Colonic mucosa (tissue), 4 donors: ENCODE measurements at regions not wholly inside any gene's neighbourhood (a gene's known extent, or its start where the extent isn't known, plus 50 kb on each side); places are given as distances from the start of the nearest gene placed in this dataset.

ENCODE experiments used
- DNase-seq: peaks from one replicate; pipeline ENCODE4 v3.0.0-alpha.2; 2020
- H3K27ac ChIP-seq: fragments of 200-600 bp; one replicate; pipeline ENCODE4 v1.8.0; 2021
- H3K27me3 ChIP-seq: fragments of 200-600 bp; one replicate; pipeline ENCODE4 v1.8.0; 2021
- H3K36me3 ChIP-seq: fragments of 200-600 bp; one replicate; pipeline ENCODE4 v1.8.0; 2021
- H3K4me1 ChIP-seq: fragments of 200-600 bp; one replicate; pipeline ENCODE4 v1.8.0; 2021; ENCODE audit warnings: mild to moderate bottlenecking
- H3K4me3 ChIP-seq: fragments of 200-600 bp; one replicate; pipeline ENCODE4 v1.8.0; 2021
- H3K9ac ChIP-seq, 2 donors: one replicate each; pipeline ENCODE4 v1.7.0; 2013; ENCODE audit warnings: control low read depth in 2 of 2, low read depth in 2 of 2, low read length in 2 of 2
- H3K9me3 ChIP-seq: fragments of 200-600 bp; one replicate; pipeline ENCODE4 v1.8.0; 2021
- CTCF ChIP-seq: fragments of 200-600 bp; IDR thresholded peaks from one replicate; pipeline ENCODE4 v1.8.0; 2022; ENCODE audit warnings: antibody characterized with exemption, mild to moderate bottlenecking
- intact Hi-C: fragments of 100-400 bp; cut with DNase I; formaldehyde crosslinking; loops from one replicate; pipeline ENCODE4 v1.14.1; 2022
- donor health status: healthy.
- donor health status: DM: no; HTN: no; CAD: no.
- donor health status: DM: no; HTN: no; CAD: no.

DNA sequence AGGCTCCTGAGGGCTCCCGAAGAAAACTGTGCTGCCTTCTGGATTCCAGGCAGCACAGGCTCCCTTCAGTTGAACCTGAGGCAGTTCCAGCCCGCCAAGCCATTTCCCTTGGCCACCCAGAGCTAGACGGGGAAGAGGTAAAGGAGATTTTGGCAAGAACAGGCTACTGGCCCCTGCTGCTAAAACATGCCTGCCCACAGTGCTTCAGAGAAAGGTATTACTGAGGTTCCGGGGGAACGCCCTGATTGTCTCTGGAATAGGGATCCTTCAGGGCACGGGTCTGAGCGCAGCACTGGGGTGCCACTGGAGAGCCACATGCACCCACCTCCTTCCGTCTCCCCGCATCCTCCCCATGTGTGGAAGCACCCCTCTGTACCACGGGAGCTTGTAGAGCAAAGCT is 247.4 kb downstream of the BAMBI start:
- no peak for TF ChIP-seq CTCF
- Histone ChIP-seq H3K27me3 (no peaks in the 10 kb centered on the region), H3K4me1 (no peaks in the 10 kb centered on the region), H3K9me3 (no peaks in the 10 kb centered on the region), H3K9ac (no peak overlapping the region), H3K36me3 (no peaks in the 10 kb centered on the region), H3K4me3 (no peak overlapping the region), H3K27ac (no peak overlapping the region)
- intact Hi-C loops: no loop called here
- DNase-seq: no peak

DNA sequence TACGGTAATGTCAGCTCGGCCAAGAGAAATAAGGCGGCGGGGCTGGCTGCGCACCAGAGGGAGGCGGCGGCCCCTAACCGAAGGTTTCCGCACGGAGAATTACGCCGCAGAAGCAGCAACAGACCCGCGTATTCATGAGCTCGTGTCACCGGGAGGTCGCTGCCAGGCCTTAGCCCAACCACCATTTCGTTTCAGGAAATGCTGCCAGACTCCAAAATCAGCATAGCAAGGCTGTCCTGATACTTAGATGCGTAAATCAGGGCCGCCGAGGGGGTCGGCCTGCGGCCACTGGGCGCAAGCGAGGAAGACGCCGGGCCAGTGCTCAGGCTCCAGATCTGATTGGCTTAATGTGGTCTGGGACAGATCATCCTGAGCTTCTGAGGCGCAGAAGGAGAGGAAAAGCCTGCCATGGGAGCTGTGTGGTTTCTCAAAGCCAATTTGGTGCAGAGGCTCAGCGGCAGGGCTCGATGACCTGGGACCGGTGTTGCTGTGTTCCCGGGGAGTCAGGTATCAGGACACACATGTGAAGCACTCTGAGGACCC is 247.9 kb downstream of the BAMBI start:
- Histone ChIP-seq H3K9ac (no peak overlapping the region), H3K9me3 (no peaks in the 10 kb centered on the region), H3K4me3 (no peak overlapping the region), H3K27ac (no peak overlapping the region), H3K4me1 (no peaks in the 10 kb centered on the region), H3K27me3 (no peaks in the 10 kb centered on the region), H3K36me3 (no peaks in the 10 kb centered on the region)
- intact Hi-C loops: no loop called here
- no peak for DNase-seq
- no peak for TF ChIP-seq CTCF

DNA sequence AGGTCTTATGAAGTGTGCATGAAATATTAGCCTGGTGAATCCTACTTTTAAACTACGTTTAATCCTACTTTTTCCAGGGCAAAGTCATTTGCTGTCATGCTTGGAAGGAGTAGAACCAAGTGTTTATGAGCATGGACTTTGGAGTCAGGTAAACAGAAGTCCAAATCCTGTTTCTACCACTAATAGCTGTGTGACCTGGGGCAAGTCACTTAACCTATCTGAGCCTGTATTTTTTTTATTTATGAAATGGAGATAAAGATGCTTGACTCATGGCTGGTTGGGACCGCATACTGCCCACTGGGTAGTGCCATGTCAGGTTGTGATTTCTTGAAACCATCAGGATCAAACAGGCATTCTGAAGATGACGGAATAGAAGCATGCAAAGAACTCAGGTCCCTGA is 249.6 kb downstream of the BAMBI start:
- H3K4me1 ChIP-seq: no peaks in the 10 kb centered on the region
- no peak overlapping the region for H3K27ac ChIP-seq
- TF ChIP-seq CTCF: no peak
- no peaks in the 10 kb centered on the region for H3K9me3 ChIP-seq
- H3K36me3 ChIP-seq: no peaks in the 10 kb centered on the region
- no peak for DNase-seq
- intact Hi-C loops: no loop called here
- no peaks in the 10 kb centered on the region for H3K27me3 ChIP-seq
- no peak overlapping the region for H3K9ac ChIP-seq
- no peak overlapping the region for H3K4me3 ChIP-seq

- no peak for TF ChIP-seq CTCF
- no peaks in the 10 kb centered on the region for H3K4me1 ChIP-seq
- DNase-seq: no peak
- intact Hi-C loops: no loop called here
- no peaks in the 10 kb centered on the region for H3K9me3 ChIP-seq
- no peak overlapping the region for H3K9ac ChIP-seq
- no peaks in the 10 kb centered on the region for H3K36me3 ChIP-seq
- H3K4me3 ChIP-seq: no peak overlapping the region
- no peaks in the 10 kb centered on the region for H3K27me3 ChIP-seq
- H3K27ac ChIP-seq: no peak overlapping the region
Observed at GRCh38 chr10:28928484-28928883, 251.2 kb downstream of the BAMBI start.

GRCh38 chr10:28929942-28930341 is 252.6 kb downstream of the BAMBI start:
- no peak overlapping the region for H3K27ac ChIP-seq
- no peak overlapping the region for H3K4me3 ChIP-seq
- TF ChIP-seq CTCF: no peak
- no peaks in the 10 kb centered on the region for H3K36me3 ChIP-seq
- no peak for DNase-seq
- H3K9ac ChIP-seq: no peak overlapping the region
- H3K27me3 ChIP-seq: no peaks in the 10 kb centered on the region
- H3K4me1 ChIP-seq: no peaks in the 10 kb centered on the region
- intact Hi-C loops: no loop called here
- H3K9me3 ChIP-seq: no peaks in the 10 kb centered on the region
